Peyer's patch (tissue), 4 donors: ENCODE measurements at regions not wholly inside any gene's neighbourhood (a gene's known extent, or its start where the extent isn't known, plus 50 kb on each side); places are given as distances from the start of the nearest gene placed in this dataset.

Source experiments
- CTCF ChIP-seq, 6 experiments: fragments of 450-650 bp in 4 of 6; fragments of 200-600 bp in 2 of 6; sonication (generic) in 1 of 6; IDR thresholded peaks; one replicate each; pipeline ENCODE4 v1.5.1; 2017 to 2019; ENCODE audit warnings: antibody characterized with exemption in 6 of 6, mild to moderate bottlenecking in 3 of 6, moderate library complexity in 1 of 6
- POLR2A ChIP-seq, 2 donors: fragments of 450-650 bp; IDR thresholded peaks; one replicate each; pipeline ENCODE4 v1.5.1; 2017; ENCODE audit warnings: antibody characterized with exemption in 2 of 2, mild to moderate bottlenecking in 2 of 2, moderate library complexity in 2 of 2

GRCh38 chr7:131830681-131831080 lies 274.3 kb upstream of the PODXL start:
- TF ChIP-seq CTCF (IDR thresholded peaks at IDR 0.05) (no peak), POLR2A (IDR thresholded peaks at IDR 0.05) (no peak)
